ENCODE measurements at regions not wholly inside any gene's neighbourhood (a gene's known extent, or its start where the extent isn't known, plus 50 kb on each side); places are given as distances from the start of the nearest gene placed in this dataset.
A peak's percentile ranks its signal among the peaks of the same experiment; 100 is the strongest.

- DNase-seq: no peak
These were observed 426.1 kb upstream of the FAM98A start for GRCh38 chr2:34025196-34025595.

GRCh38 chr2:34012715-34013302 lies 413.7 kb upstream of the FAM98A start:
- DNase-seq: peak; percentile 62

- no peak for DNase-seq
These were observed 412.6 kb upstream of the FAM98A start for GRCh38 chr2:34011684-34012083.

- DNase-seq: no peak
These were observed 406.8 kb upstream of the FAM98A start for GRCh38 chr2:34005901-34006300.

GRCh38 chr2:34004936-34005335 lies 405.8 kb upstream of the FAM98A start:
- DNase-seq: no peak

- DNase-seq: no peak
These were observed 404.7 kb upstream of the FAM98A start for GRCh38 chr2:34003795-34004194.

GRCh38 chr2:34001557-34001956 lies 402.5 kb upstream of the FAM98A start:
- DNase-seq: no peak

GRCh38 chr2:33984131-33984530 lies 385.0 kb upstream of the FAM98A start:
- DNase-seq: no peak

- DNase-seq: no peak
These were observed 379.4 kb upstream of the FAM98A start for GRCh38 chr2:33978471-33978870.

GRCh38 chr2:33975498-33975897 lies 376.4 kb upstream of the FAM98A start:
- DNase-seq: no peak

GRCh38 chr2:33967103-33967502 lies 368.0 kb upstream of the FAM98A start:
- DNase-seq: no peak

- DNase-seq: no peak
These were observed 359.5 kb upstream of the FAM98A start for GRCh38 chr2:33958591-33958990.

GRCh38 chr2:33949371-33949770 lies 350.3 kb upstream of the FAM98A start:
- no peak for DNase-seq

GRCh38 chr2:33946193-33946592 lies 347.1 kb upstream of the FAM98A start:
- DNase-seq: no peak

- no peak for DNase-seq
These were observed 334.1 kb upstream of the FAM98A start for GRCh38 chr2:33933203-33933602.

GRCh38 chr2:33931164-33931563 lies 332.1 kb upstream of the FAM98A start:
- DNase-seq: no peak

GRCh38 chr2:33929467-33929866 lies 330.4 kb upstream of the FAM98A start:
- DNase-seq: no peak

- no peak for DNase-seq
These were observed 328.7 kb upstream of the FAM98A start for GRCh38 chr2:33927756-33928155.

GRCh38 chr2:33925311-33925710 lies 326.2 kb upstream of the FAM98A start:
- DNase-seq: no peak

- DNase-seq: no peak
These were observed 325.6 kb upstream of the FAM98A start for GRCh38 chr2:33924586-33925169.

GRCh38 chr2:33917252-33917651 lies 318.2 kb upstream of the FAM98A start:
- DNase-seq: no peak

- no peak for DNase-seq
These were observed 314.0 kb upstream of the FAM98A start for GRCh38 chr2:33913071-33913616.

GRCh38 chr2:33911327-33911726 lies 312.2 kb upstream of the FAM98A start:
- no peak for DNase-seq

- DNase-seq: no peak
These were observed 311.0 kb upstream of the FAM98A start for GRCh38 chr2:33909945-33910695.

All from right hindlimb (tissue), 1 donor.